ENCODE measurements at regions not wholly inside any gene's neighbourhood (a gene's known extent, or its start where the extent isn't known, plus 50 kb on each side); places are given as distances from the start of the nearest gene placed in this dataset.
"Not testable (repeated sequence)": the region's sequence is repeated elsewhere in the genome, so short reads cannot be mapped to it uniquely, and the experiment has no call there.

- ATAC-seq (ENCODE audit: low FRiP score) (no peak), DNase-seq (ENCODE audit: low spot score) (no peak)
- no peak for TF ChIP-seq CTCF (IDR thresholded peaks at IDR 0.05)
Measured at GRCh38 chr4:43133566-43133965, 241.1 kb downstream of the GRXCR1 start.

GRCh38 chr4:43136752-43137151, 244.2 kb downstream of the GRXCR1 start:
- DNase-seq (ENCODE audit: low spot score) (no peak), ATAC-seq (ENCODE audit: low FRiP score) (no peak)
- TF ChIP-seq CTCF (IDR thresholded peaks at IDR 0.05) = no peak

GRCh38 chr4:43146198-43146597, 253.7 kb downstream of the GRXCR1 start:
- ATAC-seq (ENCODE audit: low FRiP score) (no peak), DNase-seq (ENCODE audit: low spot score) (no peak)
- TF ChIP-seq CTCF (IDR thresholded peaks at IDR 0.05) = no peak

- no peak for TF ChIP-seq CTCF (IDR thresholded peaks at IDR 0.05)
- DNase-seq (ENCODE audit: low spot score) = no peak
- ATAC-seq (ENCODE audit: low FRiP score) = no peak
Measured at GRCh38 chr4:43148481-43148880, 256.0 kb downstream of the GRXCR1 start.

- no peak for TF ChIP-seq CTCF (IDR thresholded peaks at IDR 0.05)
- ATAC-seq (ENCODE audit: low FRiP score) = no peak
- DNase-seq (ENCODE audit: low spot score) = no peak
Measured at GRCh38 chr4:43163101-43163792, 270.7 kb downstream of the GRXCR1 start.

GRCh38 chr4:43189741-43190140, 297.2 kb downstream of the GRXCR1 start:
- no peak for DNase-seq (ENCODE audit: low spot score)
- no peak for TF ChIP-seq CTCF (IDR thresholded peaks at IDR 0.05)

GRCh38 chr4:43212576-43212975, 320.1 kb downstream of the GRXCR1 start:
- ATAC-seq (ENCODE audit: low FRiP score) = not testable (repeated sequence)

More at GRCh38 chr4:43189741-43190140, 297.2 kb downstream of the GRXCR1 start:
- ATAC-seq (ENCODE audit: low FRiP score) = no peak

More at GRCh38 chr4:43212576-43212975, 320.1 kb downstream of the GRXCR1 start:
- not testable (repeated sequence) for DNase-seq (ENCODE audit: low spot score)
